OCI-LY1 (cell line): ENCODE measurements at regions not wholly inside any gene's neighbourhood (a gene's known extent, or its start where the extent isn't known, plus 50 kb on each side); places are given as distances from the start of the nearest gene placed in this dataset.

ENCODE experiments used
- H2AFZ ChIP-seq: fragments of 200-600 bp; sonication (generic), shearing (Covaris generic); 2 replicates; pipeline ENCODE4 v1.6.0; 2014; ENCODE audit warnings: antibody characterized with exemption, mild to moderate bottlenecking, low read length
- H3F3A ChIP-seq: fragments of 200-600 bp; sonication (generic), shearing (Covaris generic); 2 replicates; pipeline ENCODE4 v1.6.0; 2014; ENCODE audit warnings: mild to moderate bottlenecking, antibody characterized with exemption, low read length, moderate library complexity; ENCODE audit not compliant: insufficient read depth
- H3K27ac ChIP-seq: fragments of 200-600 bp; sonication (generic); 2 replicates; pipeline ENCODE4 v1.5.1; 2014; ENCODE audit warnings: low read length, mixed run types, mild to moderate bottlenecking, low read depth; ENCODE audit not compliant: poor library complexity, severe bottlenecking
- H3K27me3 ChIP-seq: fragments of 200-600 bp; sonication (generic); 2 replicates; pipeline ENCODE4 v1.6.0; 2014; ENCODE audit warnings: antibody characterized with exemption, mild to moderate bottlenecking, low read length, moderate library complexity; ENCODE audit not compliant: insufficient read depth
- H3K36me3 ChIP-seq: fragments of 200-600 bp; sonication (generic); 2 replicates; pipeline ENCODE4 v1.6.1; 2014; ENCODE audit warnings: mild to moderate bottlenecking, antibody characterized with exemption, low read length, moderate library complexity, mixed read lengths; ENCODE audit not compliant: insufficient read depth
- H3K4me1 ChIP-seq: fragments of 200-600 bp; sonication (generic); 2 replicates; pipeline ENCODE4 v1.5.1; 2014; ENCODE audit warnings: mild to moderate bottlenecking, low read length, moderate library complexity; ENCODE audit not compliant: insufficient read depth, severe bottlenecking
- H3K4me2 ChIP-seq: fragments of 200-600 bp; sonication (generic), shearing (Covaris generic); 2 replicates; pipeline ENCODE4 v1.6.1; 2014; ENCODE audit warnings: low read length
- H3K4me3 ChIP-seq: fragments of 200-600 bp; sonication (generic); 2 replicates; pipeline ENCODE4 v1.5.1; 2014; ENCODE audit warnings: low read length, low read depth, mild to moderate bottlenecking, mixed read lengths; ENCODE audit not compliant: poor library complexity, severe bottlenecking
- H3K79me2 ChIP-seq: fragments of 200-600 bp; shearing (Covaris generic); 2 replicates; pipeline ENCODE4 v1.6.1; 2016; ENCODE audit warnings: mixed run types, low read length, mixed read lengths; ENCODE audit not compliant: insufficient read depth
- H3K9ac ChIP-seq: fragments of 200-600 bp; sonication (generic), shearing (Covaris generic); 2 replicates; pipeline ENCODE4 v1.6.1; 2014; ENCODE audit warnings: mild to moderate bottlenecking, low read length, mixed read lengths
- H3K9me2 ChIP-seq: fragments of 200-600 bp; sonication (generic), shearing (Covaris generic); 2 replicates; pipeline ENCODE4 v1.6.1; 2014; ENCODE audit warnings: low read depth, mild to moderate bottlenecking, low read length, mixed read lengths
- H3K9me3 ChIP-seq: fragments of 200-600 bp; shearing (Covaris generic); 2 replicates; pipeline ENCODE4 v1.6.1; 2014; ENCODE audit warnings: low read length, mixed read lengths
- H4K20me1 ChIP-seq: fragments of 200-600 bp; sonication (generic), shearing (Covaris generic); 2 replicates; pipeline ENCODE4 v1.6.0; 2016; ENCODE audit warnings: mild to moderate bottlenecking, low read length; ENCODE audit not compliant: insufficient read depth
- EZH2 ChIP-seq: fragments of 200-600 bp; sonication (generic), shearing (Covaris generic); IDR thresholded peaks from 2 replicates; pipeline ENCODE4 v1.8.0; 2017; ENCODE audit warnings: borderline replicate concordance, mixed run types, mild to moderate bottlenecking, antibody characterized with exemption, low read length, moderate library complexity, mixed read lengths
- TF ChIP-seq, protein P1 (sequence below): fragments of 200-600 bp; sonication (generic), shearing (Covaris generic); IDR thresholded peaks from 2 replicates; pipeline ENCODE4 v1.5.1; 2017; ENCODE audit warnings: mild to moderate bottlenecking, antibody characterized with exemption, low read length, moderate library complexity, mixed read lengths

DNA sequence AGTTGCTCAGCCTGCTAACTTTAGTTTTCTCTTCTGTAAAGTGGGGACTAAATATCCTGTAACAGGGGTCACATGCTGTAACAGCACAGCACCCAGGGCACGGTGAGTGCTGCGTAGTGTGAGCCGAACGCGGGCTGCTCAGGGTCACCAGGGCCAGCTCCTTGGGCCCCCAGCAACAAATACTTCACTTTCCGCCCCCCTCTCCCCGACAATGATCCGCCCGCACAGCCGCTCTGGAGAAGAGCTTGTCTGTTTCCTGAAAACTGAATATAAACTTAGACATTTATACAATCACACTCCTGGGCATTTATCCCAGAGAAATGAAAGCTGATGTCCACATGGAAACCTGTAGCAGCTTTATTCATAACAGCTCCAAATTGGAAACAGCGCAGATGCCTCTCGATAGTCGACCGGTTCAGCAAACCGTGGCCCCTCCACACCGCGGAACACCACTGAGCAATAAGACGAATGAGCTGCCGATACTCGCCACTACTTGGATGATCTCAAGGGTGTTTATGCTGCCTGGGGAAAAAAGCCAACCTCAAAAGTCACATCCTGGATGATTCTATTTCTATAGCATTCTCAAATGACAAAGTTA, 267.2 kb downstream of the PARN start:
- peaks cover 5% of the 10 kb centered on the region for H3K27me3 ChIP-seq
- H3K9me3 ChIP-seq, result no peaks in the 10 kb centered on the region
- no peak overlapping the region for H3K27ac ChIP-seq
- no peak overlapping the region for H3K4me2 ChIP-seq
- no peak for TF ChIP-seq EZH2
- no peaks in the 10 kb centered on the region for H3K79me2 ChIP-seq
- H3K9me2 ChIP-seq, result no peaks in the 10 kb centered on the region
- no peak overlapping the region for H3K9ac ChIP-seq
- H4K20me1 ChIP-seq, result no peaks in the 10 kb centered on the region
- H3K4me3 ChIP-seq, result no peak overlapping the region
- peaks cover 11% of the 10 kb centered on the region for H3K4me1 ChIP-seq
- no peaks in the 10 kb centered on the region for H3F3A ChIP-seq
- H2AFZ ChIP-seq, result no peak overlapping the region
- no peaks in the 10 kb centered on the region for H3K36me3 ChIP-seq

DNA sequence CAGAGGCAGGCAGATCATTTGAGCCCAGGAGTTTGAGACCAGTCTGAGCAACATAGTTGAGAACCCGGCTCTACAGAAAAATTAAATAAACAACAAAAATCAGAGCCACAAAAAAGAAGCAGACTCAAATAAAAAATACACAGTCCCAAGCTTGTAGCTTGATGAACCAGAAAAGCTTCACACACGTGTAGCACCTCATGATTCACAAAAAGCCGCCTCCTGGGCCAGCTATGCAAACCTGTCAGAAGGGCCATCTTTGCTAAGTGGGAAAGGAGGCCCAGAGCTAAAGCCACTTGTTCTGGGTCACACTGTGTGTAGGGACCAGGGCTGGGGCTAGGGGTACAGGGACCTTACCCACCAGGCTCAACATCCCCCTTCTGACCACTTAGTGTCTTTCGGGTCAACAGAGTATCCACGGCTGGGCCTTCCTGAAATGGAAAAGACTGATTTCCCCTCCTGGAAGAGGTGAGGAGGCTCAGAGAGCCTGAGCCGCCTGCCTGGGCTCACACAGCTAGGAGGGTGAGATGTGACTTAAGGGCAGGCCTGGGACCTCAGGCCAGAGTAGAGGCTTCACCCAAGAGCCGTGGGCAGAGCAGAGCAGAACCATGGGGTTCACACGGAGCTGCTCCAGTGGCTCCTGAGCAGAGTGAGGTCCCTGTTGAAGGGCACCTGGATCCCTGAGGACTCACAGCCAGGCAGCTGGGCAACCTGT, 269.6 kb downstream of the PARN start:
- Histone ChIP-seq H2AFZ (no peak overlapping the region), H3K4me1 (peaks cover 12% of the 10 kb centered on the region), H3K4me2 (no peak overlapping the region), H3K9me2 (no peaks in the 10 kb centered on the region), H3K27ac (no peak overlapping the region), H3K36me3 (no peaks in the 10 kb centered on the region), H3K9ac (no peak overlapping the region), H4K20me1 (no peaks in the 10 kb centered on the region), H3F3A (no peaks in the 10 kb centered on the region), H3K79me2 (no peaks in the 10 kb centered on the region), H3K4me3 (no peak overlapping the region), H3K27me3 (peaks cover 3% of the 10 kb centered on the region; the same call in 1 of the 2 replicates), H3K9me3 (no peaks in the 10 kb centered on the region)
- TF ChIP-seq, protein P1, sequence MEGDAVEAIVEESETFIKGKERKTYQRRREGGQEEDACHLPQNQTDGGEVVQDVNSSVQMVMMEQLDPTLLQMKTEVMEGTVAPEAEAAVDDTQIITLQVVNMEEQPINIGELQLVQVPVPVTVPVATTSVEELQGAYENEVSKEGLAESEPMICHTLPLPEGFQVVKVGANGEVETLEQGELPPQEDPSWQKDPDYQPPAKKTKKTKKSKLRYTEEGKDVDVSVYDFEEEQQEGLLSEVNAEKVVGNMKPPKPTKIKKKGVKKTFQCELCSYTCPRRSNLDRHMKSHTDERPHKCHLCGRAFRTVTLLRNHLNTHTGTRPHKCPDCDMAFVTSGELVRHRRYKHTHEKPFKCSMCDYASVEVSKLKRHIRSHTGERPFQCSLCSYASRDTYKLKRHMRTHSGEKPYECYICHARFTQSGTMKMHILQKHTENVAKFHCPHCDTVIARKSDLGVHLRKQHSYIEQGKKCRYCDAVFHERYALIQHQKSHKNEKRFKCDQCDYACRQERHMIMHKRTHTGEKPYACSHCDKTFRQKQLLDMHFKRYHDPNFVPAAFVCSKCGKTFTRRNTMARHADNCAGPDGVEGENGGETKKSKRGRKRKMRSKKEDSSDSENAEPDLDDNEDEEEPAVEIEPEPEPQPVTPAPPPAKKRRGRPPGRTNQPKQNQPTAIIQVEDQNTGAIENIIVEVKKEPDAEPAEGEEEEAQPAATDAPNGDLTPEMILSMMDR, result no peak
- no peak for TF ChIP-seq EZH2

DNA sequence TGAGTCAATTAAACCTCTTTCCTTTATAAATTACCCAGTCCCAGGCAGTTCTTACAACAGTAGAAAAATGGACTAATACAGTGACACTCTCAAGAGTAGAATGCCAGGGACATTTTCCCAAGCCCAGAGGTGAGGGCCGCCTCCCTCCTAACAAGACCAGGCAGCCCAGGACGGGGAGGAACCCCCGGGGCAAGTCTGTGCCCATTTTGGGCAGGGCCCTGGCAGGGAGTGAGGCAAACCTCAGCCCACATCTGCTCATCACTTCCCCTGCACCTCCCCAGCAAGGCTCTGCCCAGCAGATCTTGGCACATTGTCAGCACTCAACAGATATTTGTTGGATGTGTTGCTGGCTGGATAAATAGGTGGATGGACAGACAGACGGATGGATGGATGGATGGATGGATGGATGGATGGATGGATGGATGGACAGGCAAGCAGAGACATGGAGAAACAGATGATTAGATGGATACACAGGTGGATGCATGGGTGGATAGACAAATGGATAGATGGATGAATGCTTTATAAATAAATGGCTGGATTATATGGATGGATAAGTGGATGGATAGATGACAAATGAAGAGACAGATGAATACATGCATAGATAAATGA, 271.3 kb downstream of the PARN start:
- Histone ChIP-seq H3K79me2 (no peaks in the 10 kb centered on the region), H3K4me2 (no peak overlapping the region), H3K27ac (no peak overlapping the region), H3K9me3 (no peaks in the 10 kb centered on the region), H3K4me1 (peaks cover 12% of the 10 kb centered on the region), H2AFZ (no peak overlapping the region), H4K20me1 (no peaks in the 10 kb centered on the region), H3F3A (peaks cover 4% of the 10 kb centered on the region; the same call in 1 of the 2 replicates), H3K4me3 (no peak overlapping the region), H3K27me3 (peaks cover 3% of the 10 kb centered on the region; the same call in 1 of the 2 replicates), H3K9ac (no peak overlapping the region), H3K36me3 (no peaks in the 10 kb centered on the region), H3K9me2 (no peaks in the 10 kb centered on the region)
- no peak for TF ChIP-seq EZH2
- TF ChIP-seq, protein P1, result no peak
